ENCODE measurements at regions not wholly inside any gene's neighbourhood (a gene's known extent, or its start where the extent isn't known, plus 50 kb on each side); places are given as distances from the start of the nearest gene placed in this dataset.

- no peak overlapping the region for H3K9ac ChIP-seq (ENCODE audit: extremely low read depth, insufficient read length, low read length)
- H3K18ac ChIP-seq (ENCODE audit: insufficient read length, low read depth, low read length), result no peak overlapping the region
- H3K27ac ChIP-seq (ENCODE audit: insufficient read length, low read depth, low read length), result no peak overlapping the region
Observed at GRCh38 chr9:107732781-107733522, 243.4 kb upstream of the KLF4 start.

More at GRCh38 chr9:107732781-107733522, 243.4 kb upstream of the KLF4 start:
- WGBS (ENCODE audit: extremely low coverage, insufficient read length, low lambda C conversion rate), result no CpG with 5 or more reads among the region's 8 CpGs
- H4K5ac ChIP-seq (ENCODE audit: insufficient read length, low read depth, low read length), result no peak overlapping the region
- H3K27me3 Mint-ChIP-seq (ENCODE audit: low read depth), result no peaks in the 10 kb centered on the region; the same call in 1 of the 2 replicates
- H3T11ph ChIP-seq (ENCODE audit: low read length), result no peak overlapping the region
- no peak overlapping the region for H3K27ac Mint-ChIP-seq
- peaks cover under 1 to 3% of the 10 kb centered on the region in 2 experiments; a peak in 3 of 4 replicates for H3K4me1 Mint-ChIP-seq
- H2BK20ac ChIP-seq (ENCODE audit: low read depth, low read length, poor library complexity, severe bottlenecking), result no peak overlapping the region
- H3K23me2 ChIP-seq (ENCODE audit: insufficient read length, low read depth, low read length, poor library complexity, severe bottlenecking), result no peaks in the 10 kb centered on the region
- no peaks in the 10 kb centered on the region for H3K9me3 Mint-ChIP-seq
- no peak overlapping the region for H2BK15ac ChIP-seq (ENCODE audit: low read depth, low read length)
- no peak overlapping the region for H3K56ac ChIP-seq (ENCODE audit: insufficient read length, low read depth, low read length)
- no peak overlapping the region for H3K4ac ChIP-seq (ENCODE audit: low read depth, low read length)
- H3K79me1 ChIP-seq (ENCODE audit: insufficient read depth, low read depth, low read length, poor library complexity, severe bottlenecking), result no peaks in the 10 kb centered on the region
- H4K91ac ChIP-seq (ENCODE audit: insufficient read length, low read depth, low read length), result no peak overlapping the region
- no peaks in the 10 kb centered on the region; a peak in 2 of 7 replicates for H3K36me3 Mint-ChIP-seq (ENCODE audit: insufficient read depth in 1 of 3, low read depth in 3 of 3)
- H2AK5ac ChIP-seq (ENCODE audit: insufficient read length, low read length), result no peak overlapping the region
- no peak overlapping the region for H4K8ac ChIP-seq (replicated peaks; ENCODE audit: insufficient read length, low read depth, low read length)
- TF ChIP-seq CTCF (conservative IDR thresholded peaks at IDR 0.05), result no peak
- no peaks in the 10 kb centered on the region for H3K27me3 ChIP-seq (ENCODE audit: insufficient read depth, low read length)
- H3K14ac ChIP-seq (ENCODE audit: insufficient read depth, low read length), result no peak overlapping the region
- H2AFZ ChIP-seq (ENCODE audit: low read length), result no peak overlapping the region
- no peak overlapping the region for H3K4me3 Mint-ChIP-seq
- H3K9me3 ChIP-seq (ENCODE audit: control insufficient read depth, low read depth, low read length), result no peaks in the 10 kb centered on the region
- no peak overlapping the region for H3K23ac ChIP-seq (ENCODE audit: insufficient read length, low read depth, low read length)
- no peak overlapping the region for H2BK12ac ChIP-seq (ENCODE audit: insufficient read length, low read depth, low read length)
- H2BK120ac ChIP-seq (ENCODE audit: low read depth, low read length, poor library complexity, severe bottlenecking), result no peak overlapping the region
- no peak overlapping the region for H3K4me2 ChIP-seq (ENCODE audit: insufficient read depth, insufficient read length, low read length)
- DNase-seq, result no peak
- H2BK5ac ChIP-seq (ENCODE audit: insufficient read length, low read length), result no peak overlapping the region
- H3K4me1 ChIP-seq (ENCODE audit: insufficient read depth, low read length), result no peaks in the 10 kb centered on the region
- no peaks in the 10 kb centered on the region for H4K20me1 ChIP-seq (ENCODE audit: control insufficient read depth, insufficient read depth, insufficient read length)
- H3K79me2 ChIP-seq (ENCODE audit: insufficient read depth, low read length), result no peaks in the 10 kb centered on the region
